GM19239 (cell line): ENCODE measurements at regions not wholly inside any gene's neighbourhood (a gene's known extent, or its start where the extent isn't known, plus 50 kb on each side); places are given as distances from the start of the nearest gene placed in this dataset.

Experiments
- DNase-seq: peaks from one replicate; pipeline ENCODE4 v3.0.0; 2011; ENCODE audit warnings: low spot score; ENCODE audit not compliant: insufficient read length
- FAIRE-seq: peaks from 2 replicates; lab custom pipeline; 2011; peaks lifted over from hg19 to GRCh38; lab: Jason Lieb, UNC

DNA sequence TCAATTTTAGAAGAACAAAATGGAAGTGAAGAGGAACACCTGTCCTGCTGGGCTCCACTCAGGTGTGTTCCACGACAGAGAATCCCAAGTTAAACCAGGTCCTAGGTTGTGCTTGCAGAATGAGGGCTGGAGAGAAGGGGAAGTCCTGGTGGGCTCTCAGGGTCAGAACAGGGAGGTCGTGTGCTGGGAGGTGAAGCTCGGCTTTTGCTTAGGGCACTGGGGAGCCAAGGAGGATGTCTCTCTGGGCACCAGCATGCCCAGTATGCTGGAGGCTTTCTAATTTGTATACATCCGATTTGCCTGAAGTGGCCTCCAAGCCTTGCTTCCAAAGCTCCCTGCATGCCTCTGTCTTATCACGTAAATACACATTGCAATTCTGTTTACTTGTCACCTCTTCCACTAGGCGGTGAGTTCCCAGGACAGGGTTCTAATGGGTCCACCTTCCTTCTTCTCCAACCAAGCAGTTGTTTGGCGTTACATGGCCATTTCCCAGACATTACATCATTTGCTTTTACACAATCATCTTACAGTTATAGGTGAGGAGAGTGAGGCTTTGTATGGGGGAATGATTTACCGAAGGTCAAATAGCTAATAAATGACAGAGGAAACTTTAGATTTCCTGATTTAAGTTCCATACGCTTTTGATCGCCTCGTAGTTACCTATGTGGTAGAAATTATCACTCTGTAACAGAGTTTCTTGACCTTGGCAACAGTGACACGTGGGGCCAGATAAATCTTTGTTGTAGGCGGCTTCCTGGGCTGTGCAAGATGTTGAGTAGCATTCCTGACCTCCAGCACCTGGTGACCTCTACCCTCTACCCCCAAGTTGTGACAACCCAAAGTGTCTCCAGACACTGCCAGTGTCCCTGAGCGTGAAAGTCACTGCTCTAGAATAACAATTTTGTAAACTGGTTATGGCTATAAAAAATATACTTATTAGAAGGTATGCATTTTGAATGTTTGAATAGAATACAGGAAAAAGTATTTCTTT, 901.5 kb downstream of the TBC1D22A start:
- no peak for FAIRE-seq
- no peak for DNase-seq

DNA sequence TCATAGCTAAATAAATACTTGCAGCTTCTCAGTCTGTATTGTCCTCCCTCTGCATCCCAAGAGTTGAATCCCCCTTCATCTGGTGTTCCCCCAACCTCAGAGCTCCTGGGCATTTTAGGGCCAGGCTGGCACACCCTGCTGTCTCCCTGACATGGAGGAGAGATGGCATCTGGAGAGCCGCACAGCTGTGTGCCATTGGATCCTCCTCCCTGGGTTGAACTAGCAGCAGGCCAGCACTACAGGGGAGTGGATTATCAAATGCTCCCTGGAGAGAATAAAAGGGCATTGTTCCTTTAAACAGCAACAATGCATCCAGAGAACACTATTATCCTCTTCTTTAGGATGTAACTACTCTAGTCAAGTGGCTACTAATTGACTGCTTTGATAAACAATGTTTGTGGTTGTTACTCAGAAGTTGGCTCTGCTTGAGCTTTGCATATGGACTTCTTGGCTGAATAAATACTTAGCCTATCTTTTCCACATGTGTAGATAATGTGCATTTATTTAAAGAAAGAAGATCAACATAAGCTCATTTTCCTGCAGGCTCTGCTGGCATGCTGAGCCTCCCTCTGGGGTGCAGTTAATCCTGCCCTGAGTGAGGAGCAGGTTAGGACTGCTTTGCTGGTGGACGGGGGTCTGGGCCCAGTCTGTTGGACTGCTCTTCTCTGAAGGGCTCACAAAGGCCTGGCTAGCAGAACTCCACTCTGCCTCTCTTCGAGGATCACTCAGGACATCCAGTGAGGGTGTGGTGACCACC, 897.2 kb downstream of the TBC1D22A start:
- FAIRE-seq (no peak), DNase-seq (no peak)

DNA sequence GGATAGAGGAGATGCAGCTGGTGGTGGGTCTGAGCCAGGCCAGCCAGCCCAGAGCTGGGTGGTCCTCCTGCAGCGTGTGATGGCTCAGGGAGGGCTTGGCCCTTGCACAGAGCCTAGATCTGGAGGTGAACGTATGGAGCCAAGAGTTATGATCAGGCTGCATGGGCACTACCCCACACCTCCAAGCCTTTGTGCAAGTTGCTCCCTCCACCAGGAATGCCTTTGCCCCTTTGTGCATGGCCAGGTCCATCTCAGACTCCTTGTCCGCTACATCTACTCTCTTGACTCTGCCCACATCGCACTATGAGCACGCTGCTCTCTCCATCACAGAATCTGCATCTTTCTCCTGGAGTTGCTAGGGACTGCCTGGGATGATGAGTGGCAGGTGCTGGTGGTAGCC, 895.7 kb downstream of the TBC1D22A start:
- DNase-seq (no peak), FAIRE-seq (no peak)

DNA sequence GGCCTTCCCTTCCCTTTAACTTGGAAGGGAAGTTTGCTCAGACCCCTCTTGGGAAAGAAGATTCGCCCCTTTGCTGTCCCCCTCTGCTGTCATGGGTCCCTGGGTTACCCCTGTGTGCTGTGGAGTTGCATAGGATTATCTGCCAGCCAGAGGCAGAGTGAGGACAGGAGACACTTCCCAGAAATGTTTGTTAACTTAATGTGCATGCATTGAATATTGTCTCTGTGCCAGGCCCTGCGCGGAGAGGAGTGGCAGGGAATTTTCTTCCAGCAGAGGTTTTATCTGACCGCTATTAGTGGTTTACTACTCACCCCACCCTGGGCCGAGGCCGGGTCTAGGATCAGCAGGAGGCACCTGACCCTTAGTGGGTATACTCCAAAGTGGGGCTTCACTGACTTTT, 894.8 kb downstream of the TBC1D22A start:
- no peak for FAIRE-seq
- DNase-seq: no peak

DNA sequence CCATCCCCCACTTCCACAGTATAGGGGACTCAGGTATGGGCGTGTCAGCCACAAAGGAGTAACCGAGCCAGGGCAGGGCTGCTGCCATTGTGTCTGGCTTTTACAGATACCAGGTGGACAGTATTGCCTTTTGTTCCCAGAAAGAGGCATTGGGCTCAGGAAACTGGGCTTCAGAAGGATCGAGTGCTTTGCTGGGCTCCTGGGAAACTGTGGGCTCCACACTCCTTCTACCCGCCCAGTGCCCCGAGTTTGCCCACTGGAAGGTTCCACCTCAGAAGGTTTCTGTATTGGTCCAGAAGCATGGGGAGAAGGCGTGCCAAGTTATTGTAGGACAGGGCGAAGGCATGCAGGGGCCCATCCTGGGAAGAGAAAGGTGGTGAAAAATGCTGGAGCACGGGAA, 894.4 kb downstream of the TBC1D22A start:
- FAIRE-seq (no peak), DNase-seq (no peak)

DNA sequence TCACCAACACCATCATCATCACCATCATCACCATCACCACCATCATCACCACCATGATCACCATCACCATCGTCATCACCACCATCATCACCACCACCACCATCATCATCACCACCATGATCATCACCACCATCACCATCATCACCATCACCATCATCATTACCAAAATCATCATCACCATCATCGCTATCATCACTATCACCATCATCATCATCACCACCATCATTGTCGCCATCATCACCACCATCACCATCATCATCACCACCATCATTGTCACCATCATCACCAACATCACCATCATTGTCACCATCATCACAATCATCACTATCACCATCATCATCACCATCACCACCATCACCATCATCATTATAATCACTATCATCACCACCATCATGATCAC, 893.5 kb downstream of the TBC1D22A start:
- no peak for DNase-seq
- no peak for FAIRE-seq

DNA sequence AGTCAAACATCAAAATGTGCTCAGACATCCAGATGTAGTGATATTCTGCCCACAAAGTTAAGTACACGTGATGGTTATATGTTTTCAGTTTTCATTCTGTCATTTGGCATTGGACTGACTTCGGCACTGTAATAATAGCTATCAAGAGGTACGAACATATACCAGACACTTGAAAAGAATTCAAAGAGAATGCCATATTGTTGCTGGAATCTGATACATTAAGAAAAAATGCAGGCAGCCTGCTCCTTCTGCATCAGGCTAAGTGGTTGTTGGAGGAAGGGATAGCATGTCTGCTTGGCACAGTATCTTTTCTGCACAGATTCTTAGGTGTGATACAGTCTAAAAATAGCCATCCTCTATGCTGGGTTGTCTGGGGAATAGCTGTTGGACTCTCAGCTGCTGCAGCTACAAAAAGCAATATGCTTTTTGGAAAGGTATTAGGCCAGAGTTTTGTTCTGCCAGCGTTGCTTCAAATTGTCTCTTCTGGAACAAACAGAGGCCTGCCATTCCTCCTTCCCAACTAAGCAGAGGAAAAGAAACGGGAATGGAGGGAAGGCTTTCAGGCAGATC, 892.6 kb downstream of the TBC1D22A start:
- DNase-seq: no peak
- FAIRE-seq: no peak

DNA sequence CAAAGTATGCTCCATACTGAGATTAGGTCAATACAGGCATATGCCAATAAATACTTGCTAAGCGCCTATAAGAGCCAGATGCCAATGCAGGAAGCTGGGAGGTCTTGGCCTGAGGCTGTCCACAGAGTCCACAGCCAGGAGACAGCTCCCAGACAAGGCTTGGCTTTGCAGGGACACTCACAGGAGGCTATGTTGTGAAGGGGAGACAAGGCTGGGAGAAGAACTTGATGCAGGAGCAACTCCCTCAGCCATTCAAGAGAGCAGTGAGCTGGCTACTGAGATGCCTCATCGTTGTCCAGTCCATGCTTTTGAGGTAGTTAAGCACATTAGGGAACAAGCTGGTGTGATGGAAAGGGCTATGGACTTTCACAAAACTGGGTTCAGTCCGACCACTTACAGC, 891.5 kb downstream of the TBC1D22A start:
- no peak for DNase-seq
- no peak for FAIRE-seq

DNA sequence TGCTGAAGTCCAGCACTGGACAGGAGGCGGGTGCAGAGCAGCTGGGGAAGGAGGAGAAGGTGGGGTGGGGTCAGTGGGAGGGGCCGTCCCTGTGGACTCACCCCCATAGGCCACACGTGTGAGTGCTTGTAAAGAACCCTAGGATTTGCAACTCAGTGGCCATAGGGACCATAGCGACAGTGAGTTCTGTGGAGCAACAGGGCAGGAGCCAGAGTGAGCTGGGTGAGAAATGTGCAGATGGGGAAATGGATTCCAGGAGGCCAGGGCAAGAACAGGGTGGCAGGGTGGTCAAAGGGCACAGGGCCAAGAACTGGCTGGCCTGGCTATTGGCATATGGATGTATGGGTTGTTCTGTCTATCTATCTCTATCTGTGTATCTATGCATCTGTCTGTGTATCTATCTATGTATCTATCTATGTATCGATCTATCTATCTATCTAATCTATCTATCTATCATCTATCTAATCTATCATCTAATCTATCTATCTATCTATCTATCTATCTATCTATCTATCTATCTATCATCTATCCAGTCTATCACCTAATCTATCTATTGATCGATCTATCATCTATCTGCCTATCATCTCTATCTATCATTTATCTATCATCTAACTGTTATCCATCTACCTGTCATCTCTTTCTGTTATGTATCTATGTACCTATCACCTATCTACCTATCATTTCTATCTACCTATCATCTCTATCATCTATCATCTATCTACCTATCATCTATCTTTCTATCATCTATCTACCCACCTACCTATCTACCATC, 889.0 kb downstream of the TBC1D22A start:
- DNase-seq: no peak

DNA sequence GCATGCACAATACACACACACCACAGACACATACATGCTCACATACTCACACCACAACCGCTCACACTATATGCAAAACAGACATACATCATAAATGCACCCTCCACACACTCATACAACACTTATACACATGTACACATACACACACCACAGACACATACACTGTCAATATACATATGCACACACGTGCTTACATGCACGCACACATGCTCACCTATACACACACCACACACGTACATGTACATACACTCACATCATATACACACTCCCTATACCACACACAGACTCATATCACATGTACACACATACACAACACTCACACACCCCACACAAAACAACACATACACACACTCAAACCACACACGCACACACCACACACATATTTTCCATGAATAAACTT, 885.3 kb downstream of the TBC1D22A start:
- no peak for DNase-seq
- FAIRE-seq: no peak

More for the DNA sequence above, 889.0 kb downstream of the TBC1D22A start:
- no peak for FAIRE-seq

DNA sequence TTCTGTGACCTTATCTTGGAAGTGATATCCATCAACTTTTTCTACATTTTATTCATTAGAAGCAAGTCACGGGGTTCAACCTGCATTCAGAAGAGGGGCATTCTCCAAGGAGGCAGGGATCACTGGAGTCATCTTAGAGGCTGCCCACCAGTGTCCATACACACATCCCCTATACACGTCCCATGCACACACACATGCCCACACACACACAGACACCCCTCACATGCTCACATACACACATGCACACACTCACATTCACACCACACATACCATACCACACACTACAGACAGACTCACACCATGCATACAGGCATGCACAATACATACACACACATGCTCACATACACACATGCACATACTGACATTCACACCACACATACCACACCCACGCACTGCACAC, 884.7 kb downstream of the TBC1D22A start:
- DNase-seq: no peak
- FAIRE-seq: no peak

DNA sequence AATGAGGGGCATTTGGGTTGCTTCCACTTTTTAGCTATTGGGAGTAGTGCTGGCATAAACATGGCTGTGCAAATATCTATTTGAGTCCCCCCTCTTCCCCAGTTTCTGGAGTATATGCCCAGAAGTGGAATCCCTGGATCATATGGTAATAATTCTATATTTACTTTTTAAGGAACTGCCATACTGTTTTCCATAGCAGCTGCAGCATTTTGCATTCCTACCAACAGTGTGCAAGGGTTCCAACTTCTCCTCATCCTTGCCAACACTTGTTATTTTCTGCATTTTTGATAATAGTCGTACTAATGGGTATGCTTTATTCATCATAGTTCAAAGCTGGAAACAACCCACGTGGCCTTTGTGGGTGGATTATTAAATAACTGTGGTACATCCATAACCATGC, 883.5 kb downstream of the TBC1D22A start:
- no peak for DNase-seq
- no peak for FAIRE-seq

DNA sequence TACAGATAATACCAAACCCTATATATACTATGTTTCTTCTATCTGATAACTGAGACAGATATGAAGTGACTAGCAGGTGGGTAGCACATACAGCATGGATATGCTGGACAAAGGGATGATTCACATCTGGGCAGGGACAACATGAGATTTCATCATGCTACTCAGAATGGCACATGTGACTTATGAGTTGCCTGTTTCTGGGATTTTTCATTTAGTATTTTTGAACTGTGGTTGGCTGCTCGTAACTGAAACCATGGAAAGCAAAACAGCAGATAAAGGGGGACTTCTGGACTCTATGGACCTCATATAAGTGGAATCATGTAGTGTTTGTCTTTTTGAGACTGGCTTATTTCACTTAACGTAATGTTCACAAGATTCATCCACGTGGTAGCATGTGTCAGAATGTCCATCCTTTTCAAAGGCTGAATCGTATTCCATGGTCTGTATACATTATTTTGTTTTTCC, 883.0 kb downstream of the TBC1D22A start:
- FAIRE-seq: no peak
- DNase-seq: no peak

DNA sequence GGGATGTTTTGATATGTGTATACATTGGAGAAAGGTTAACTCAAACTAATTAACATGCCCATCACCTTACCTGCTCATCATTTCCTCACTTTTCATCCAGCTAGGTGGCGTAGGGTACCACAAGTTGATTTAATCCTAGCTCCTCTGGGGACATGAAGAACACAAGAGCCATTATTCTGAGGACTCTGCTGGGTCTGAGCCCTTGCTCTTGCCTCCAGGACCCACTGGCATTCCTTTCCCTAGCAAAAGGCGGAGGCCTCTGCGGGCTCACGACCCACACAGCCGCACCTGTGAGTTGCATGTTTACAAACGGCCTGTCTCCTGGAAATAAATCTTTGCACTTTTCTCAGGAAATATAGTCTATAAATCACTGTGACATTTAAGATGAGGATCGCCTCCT, 871.9 kb downstream of the TBC1D22A start:
- DNase-seq: no peak
- no peak for FAIRE-seq

DNA sequence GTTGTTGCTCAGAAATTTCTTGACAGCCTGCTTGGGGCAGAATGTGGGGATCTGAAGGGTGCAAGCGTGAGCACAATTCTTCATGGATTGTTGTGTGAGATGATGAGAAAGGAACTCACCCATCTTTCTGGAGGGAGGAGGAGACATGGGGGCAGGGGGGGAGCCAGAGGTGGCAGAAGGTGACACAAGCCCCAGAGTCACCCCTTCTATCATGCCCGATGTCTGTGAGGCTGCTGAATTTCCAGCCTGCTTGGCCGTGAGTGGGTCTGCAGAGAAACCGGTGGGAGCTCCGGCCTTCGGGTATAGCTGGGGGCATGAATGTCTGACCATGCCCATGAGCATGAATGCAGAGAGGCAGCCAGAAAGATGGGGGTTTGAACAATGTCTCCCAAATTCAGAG, 870.7 kb downstream of the TBC1D22A start:
- FAIRE-seq (no peak), DNase-seq (no peak)

DNA sequence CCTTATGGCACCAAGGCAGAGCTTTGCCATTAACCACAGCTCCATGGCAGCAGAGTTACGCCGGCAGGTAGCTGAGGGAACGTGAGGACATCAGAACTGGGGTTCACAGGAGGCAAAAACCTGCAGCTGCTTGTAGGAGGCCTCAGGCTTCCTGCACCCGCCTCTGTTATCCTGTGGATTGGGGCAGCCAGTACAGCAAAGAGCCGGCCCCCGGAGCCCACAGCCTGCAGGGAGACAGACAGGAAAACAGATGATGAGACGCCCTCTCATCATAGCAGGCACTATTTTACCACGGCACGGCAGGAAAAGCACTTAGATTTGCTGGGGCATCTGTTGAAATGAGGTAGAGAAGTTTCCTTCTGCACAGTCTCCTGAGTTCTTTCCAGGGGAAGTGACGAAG, 870.3 kb downstream of the TBC1D22A start:
- FAIRE-seq: no peak
- no peak for DNase-seq

DNA sequence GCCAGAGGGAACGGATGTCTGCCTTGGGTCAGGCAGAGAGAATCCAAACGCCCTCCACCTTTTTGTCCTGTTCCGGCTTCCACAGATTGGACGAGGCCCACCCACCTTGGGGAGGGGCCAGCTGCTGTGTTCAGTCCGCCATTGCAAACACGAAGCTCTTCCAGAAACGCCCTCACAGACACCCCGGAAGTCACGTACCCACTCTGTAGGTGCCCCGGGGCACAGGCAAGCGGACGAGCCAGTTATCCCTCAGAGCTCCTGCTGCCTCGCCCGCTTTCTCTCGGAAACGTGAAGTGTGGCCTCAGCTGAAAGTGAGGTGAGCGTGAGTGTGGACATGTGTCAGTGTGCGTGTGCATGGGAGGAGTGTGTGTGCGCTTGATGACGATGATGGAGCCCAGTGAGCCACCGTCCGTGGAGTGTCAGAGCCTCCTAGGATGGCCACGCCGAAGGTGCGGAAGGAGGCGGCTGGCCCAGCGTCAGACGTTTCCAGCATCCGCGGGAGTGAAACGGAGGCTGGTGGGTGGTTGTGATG, 869.2 kb downstream of the TBC1D22A start:
- no peak for FAIRE-seq
- no peak for DNase-seq

DNA sequence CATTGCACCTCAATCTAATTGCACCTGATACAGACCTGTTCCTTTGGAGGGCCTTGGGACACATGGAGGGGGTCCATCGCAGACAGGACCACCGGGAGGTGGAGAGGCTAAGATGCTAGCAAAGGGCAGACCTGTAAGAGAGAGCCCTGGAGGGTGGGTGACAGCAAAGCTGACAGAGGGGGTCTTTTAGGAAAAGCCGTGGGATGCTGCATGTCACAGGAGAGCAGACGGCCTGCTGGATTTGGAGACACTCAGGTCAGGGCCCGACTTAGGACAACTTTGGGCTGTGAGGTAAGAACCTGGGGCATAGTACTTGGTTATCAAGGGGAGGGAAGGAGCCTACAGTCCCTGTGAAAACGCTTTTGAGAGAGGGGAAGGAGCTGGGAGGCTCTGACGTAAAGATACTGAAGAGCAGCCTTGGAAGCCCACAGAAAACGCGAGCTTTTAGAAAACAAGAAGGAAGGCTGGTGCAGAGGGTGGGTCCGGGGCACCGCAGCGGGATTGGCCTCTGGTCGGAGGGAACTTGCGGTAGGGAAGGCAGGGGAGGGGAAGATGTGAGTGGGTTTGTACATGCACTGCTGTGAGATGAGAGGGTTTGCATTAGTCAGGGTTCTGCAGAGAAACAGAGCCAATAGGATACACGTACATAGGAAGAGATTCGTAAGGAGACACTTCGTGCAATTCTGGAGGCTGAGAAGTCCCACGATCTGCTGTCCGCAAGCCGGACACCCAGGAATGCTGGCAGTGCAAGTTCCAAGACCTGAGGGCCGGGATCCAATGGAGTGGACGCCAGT, 868.5 kb downstream of the TBC1D22A start:
- FAIRE-seq (no peak), DNase-seq (no peak)
